IMR-90 (cell line): ENCODE measurements at regions not wholly inside any gene's neighbourhood (a gene's known extent, or its start where the extent isn't known, plus 50 kb on each side); places are given as distances from the start of the nearest gene placed in this dataset.

Source experiments
- ATAC-seq: fragments of 200-7000 bp; cut with Tn5 transposase; 2 replicates; pipeline ENCODE4 v1.9.1; 2020; ENCODE audit warnings: low read depth, mild to moderate bottlenecking, moderate library complexity
- BruUV-seq: library from RNA; stranded (reverse); fragments of 400-500 nt; replicated peaks from 2 replicates; lab custom pipeline; 2021; lab: Mats Ljungman, UMichigan
- CTCF ChIA-PET: fragments of 300-600 bp; formaldehyde crosslinking; extraction: SDS; loops from one replicate; lab custom pipeline; 2021; ENCODE audit warnings: antibody characterized with exemption; lab: Yijun Ruan, JAX
- POLR2A ChIA-PET: fragments of 300-600 bp; sonication (Branson Sonifier 250); formaldehyde crosslinking; loops from one replicate; lab custom pipeline; 2022; ENCODE audit warnings: antibody characterized with exemption; ENCODE audit not compliant: unreplicated experiment; lab: Charles Lee
- DNase-seq: peaks from one replicate; pipeline ENCODE4 v3.0.0; 2013
- H2AFZ ChIP-seq: replicated peaks from 2 replicates; pipeline ENCODE3; 2013; ENCODE audit warnings: low read length, mild to moderate bottlenecking; ENCODE audit not compliant: poor library complexity
- H2AK5ac ChIP-seq: 2 replicates; pipeline ENCODE4 v1.6.1; 2013; ENCODE audit warnings: low read depth, low read length, inconsistent platforms
- H2AK9ac ChIP-seq: replicated peaks from 2 replicates; pipeline ENCODE3; 2013; ENCODE audit warnings: mild to moderate bottlenecking, low read depth, low read length, moderate library complexity; ENCODE audit not compliant: poor library complexity
- H2BK120ac ChIP-seq: 2 replicates; pipeline ENCODE4 v1.6.1; 2013; ENCODE audit warnings: low read depth, low read length, inconsistent platforms
- H2BK15ac ChIP-seq: 3 replicates; pipeline ENCODE4 v1.6.1; 2013; ENCODE audit warnings: low read depth, low read length, inconsistent platforms
- H2BK20ac ChIP-seq: 2 replicates; pipeline ENCODE4 v1.6.1; 2013; ENCODE audit warnings: low read depth, mild to moderate bottlenecking, inconsistent platforms, low read length, moderate library complexity
- H2BK5ac ChIP-seq: 2 replicates; pipeline ENCODE4 v1.6.1; 2013; ENCODE audit warnings: mild to moderate bottlenecking, low read depth, low read length, inconsistent platforms; ENCODE audit not compliant: poor library complexity, severe bottlenecking
- H3K14ac ChIP-seq: replicated peaks from 2 replicates; pipeline ENCODE4 v1.6.1; 2013; ENCODE audit warnings: low read depth, low read length, inconsistent platforms
- H3K18ac ChIP-seq: 2 replicates; pipeline ENCODE4 v1.6.1; 2013; ENCODE audit warnings: low read depth, low read length, control low read depth
- H3K23ac ChIP-seq: 2 replicates; pipeline ENCODE4 v1.6.1; 2013; ENCODE audit warnings: low read depth, low read length, inconsistent platforms
- H3K27ac ChIP-seq: 2 replicates; pipeline ENCODE4 v1.5.1; 2013; ENCODE audit warnings: mild to moderate bottlenecking, control low read depth, low read length; ENCODE audit not compliant: insufficient read depth
- H3K27me3 ChIP-seq: 2 replicates; pipeline ENCODE4 v1.6.1; 2013; ENCODE audit warnings: low read length; ENCODE audit not compliant: control insufficient read depth, insufficient read depth
- H3K36me3 ChIP-seq: 2 replicates; pipeline ENCODE4 v1.6.1; 2013; ENCODE audit warnings: low read length, mixed read lengths; ENCODE audit not compliant: control insufficient read depth, insufficient read depth
- H3K4ac ChIP-seq: 2 replicates; pipeline ENCODE4 v1.6.1; 2013; ENCODE audit warnings: low read depth, low read length, inconsistent platforms
- H3K4me1 ChIP-seq: 2 replicates; pipeline ENCODE4 v1.6.1; 2013; ENCODE audit warnings: low read length, mixed read lengths; ENCODE audit not compliant: control insufficient read depth, insufficient read depth
- H3K4me2 ChIP-seq: 2 replicates; pipeline ENCODE4 v1.6.1; 2013; ENCODE audit warnings: low read depth, mild to moderate bottlenecking, control low read depth, low read length, moderate library complexity
- H3K4me3 ChIP-seq: 2 replicates; pipeline ENCODE4 v1.5.1; 2013; ENCODE audit warnings: low read depth, mild to moderate bottlenecking, control low read depth, low read length, moderate library complexity; ENCODE audit not compliant: insufficient read depth
- H3K56ac ChIP-seq: 2 replicates; pipeline ENCODE4 v1.6.1; 2013; ENCODE audit warnings: low read length, inconsistent platforms; ENCODE audit not compliant: insufficient read depth; ENCODE audit errors: extremely low read depth
- H3K79me1 ChIP-seq, 2 experiments: 2 replicates each; pipeline ENCODE4 v1.6.1; 2013; ENCODE audit warnings: low read length in 2 of 2, inconsistent platforms in 1 of 2, low read depth in 1 of 2
- H3K9ac ChIP-seq: 2 replicates; pipeline ENCODE4 v1.6.1; 2013; ENCODE audit warnings: low read depth, low read length, control low read depth
- H3K9me1 ChIP-seq: 2 replicates; pipeline ENCODE4 v1.6.1; 2013; ENCODE audit warnings: low read length, inconsistent platforms; ENCODE audit not compliant: insufficient read depth
- H3K9me3 ChIP-seq: 2 replicates; pipeline ENCODE4 v1.6.1; 2013; ENCODE audit warnings: low read length; ENCODE audit not compliant: control insufficient read depth, insufficient read depth
- H4K20me1 ChIP-seq: 2 replicates; pipeline ENCODE4 v1.6.1; 2013; ENCODE audit warnings: low read length, inconsistent platforms; ENCODE audit not compliant: insufficient read depth
- H4K5ac ChIP-seq: 2 replicates; pipeline ENCODE4 v1.6.1; 2013; ENCODE audit warnings: mild to moderate bottlenecking, low read depth, low read length, control low read depth
- H4K8ac ChIP-seq, 2 experiments: 2 replicates each; pipeline ENCODE4 v1.6.1; 2013; ENCODE audit warnings: low read depth in 2 of 2, low read length in 2 of 2, control low read depth in 1 of 2, inconsistent platforms in 1 of 2
- H4K91ac ChIP-seq: 2 replicates; pipeline ENCODE4 v1.6.1; 2013; ENCODE audit warnings: low read depth, low read length, inconsistent platforms; ENCODE audit not compliant: insufficient read depth
- BHLHE40 ChIP-seq: fragments of 150-350 bp; IDR thresholded peaks from 2 replicates; pipeline ENCODE4 v1.6.1; 2016; ENCODE audit warnings: mild to moderate bottlenecking, low read depth, low read length
- CEBPB ChIP-seq: IDR thresholded peaks from 2 replicates; pipeline ENCODE4 v1.6.1; 2012; ENCODE audit warnings: low read depth, low read length, improper control_type of control experiment
- CHD1 ChIP-seq: IDR thresholded peaks from 2 replicates; pipeline ENCODE4 v1.6.1; 2012; ENCODE audit warnings: low read depth, low read length, improper control_type of control experiment
- CTCF ChIP-seq: conservative IDR thresholded peaks from 2 replicates; pipeline ENCODE4 v1.5.1; 2012; ENCODE audit warnings: mild to moderate bottlenecking, low read depth, low read length, improper control_type of control experiment
- FOS ChIP-seq: fragments of 150-350 bp; IDR thresholded peaks from 2 replicates; pipeline ENCODE4 v1.6.1; 2016; ENCODE audit warnings: low read depth, low read length
- MAFK ChIP-seq: IDR thresholded peaks from 2 replicates; pipeline ENCODE4 v1.6.1; 2012; ENCODE audit warnings: low read depth, low read length, improper control_type of control experiment
- MAZ ChIP-seq: IDR thresholded peaks from 2 replicates; pipeline ENCODE4 v1.6.1; 2012; ENCODE audit warnings: low read depth, mild to moderate bottlenecking, low read length, improper control_type of control experiment, moderate library complexity, borderline replicate concordance
- MXI1 ChIP-seq: IDR thresholded peaks from 2 replicates; pipeline ENCODE4 v1.6.1; 2012; ENCODE audit warnings: low read depth, mild to moderate bottlenecking, low read length, moderate library complexity, borderline replicate concordance
- NFE2L2 ChIP-seq: fragments of 150-350 bp; IDR thresholded peaks from 2 replicates; pipeline ENCODE4 v1.6.1; 2016; ENCODE audit warnings: low read depth, mild to moderate bottlenecking, low read length
- POLR2A ChIP-seq: IDR thresholded peaks from 2 replicates; pipeline ENCODE4 v1.6.1; 2012; ENCODE audit warnings: mild to moderate bottlenecking, low read depth, low read length
- RAD21 ChIP-seq: IDR thresholded peaks from 2 replicates; pipeline ENCODE4 v1.6.1; 2012; ENCODE audit warnings: low read length, improper control_type of control experiment
- RCOR1 ChIP-seq: IDR thresholded peaks from 2 replicates; pipeline ENCODE4 v1.6.1; 2012; ENCODE audit warnings: mild to moderate bottlenecking, low read length, improper control_type of control experiment; ENCODE audit not compliant: insufficient replicate concordance
- RFX5 ChIP-seq: IDR thresholded peaks from 2 replicates; pipeline ENCODE4 v1.8.0; 2012; ENCODE audit warnings: low read depth, mild to moderate bottlenecking, low read length, moderate library complexity
- SMC3 ChIP-seq: fragments of 150-350 bp; IDR thresholded peaks from 2 replicates; pipeline ENCODE4 v1.6.1; 2016; ENCODE audit warnings: low read depth, mild to moderate bottlenecking, antibody characterized with exemption, low read length, moderate library complexity
- USF2 ChIP-seq: fragments of 150-350 bp; IDR thresholded peaks from 2 replicates; pipeline ENCODE4 v1.6.1; 2017; ENCODE audit warnings: mild to moderate bottlenecking, antibody characterized with exemption, low read length, low read depth
- WGBS, 2 experiments: methylation state at CpG; one replicate each; pipeline versions ENCODE4 v1.1.5 to v1.1.7; 2013; ENCODE audit warnings: missing lambda C conversion rate in 2 of 2; ENCODE audit not compliant: insufficient read length in 1 of 2; ENCODE audit errors: extremely low coverage in 2 of 2; 5-methylcytosine and 5-hydroxymethylcytosine counted together
- dilution Hi-C: fragments of 300-500 bp; cut with HindIII; formaldehyde crosslinking; loops from one replicate; pipeline ENCODE4 v1.14.3; 2018; ENCODE audit warnings: low sequenced_read_pairs; ENCODE audit not compliant: unreplicated experiment
- in situ Hi-C: fragments of 300-500 bp; cut with MboI; formaldehyde crosslinking; loops from 3 replicates; pipeline ENCODE4 v1.14.3; 2019; ENCODE audit warnings: low sequenced_read_pairs, inconsistent platforms, mixed read lengths
- intact Hi-C: fragments of 100-400 bp; cut with micrococcal nuclease; formaldehyde crosslinking; loops from 2 replicates; pipeline ENCODE4 v1.10.0; 2022
- TF ChIP-seq, protein P1 (sequence below): fragments of 150-350 bp; IDR thresholded peaks from 2 replicates; pipeline ENCODE4 v1.6.1; 2016; ENCODE audit warnings: low read depth, mild to moderate bottlenecking, low read length, moderate library complexity, borderline replicate concordance

GRCh38 chr3:140754936-140755335 lies 77.1 kb downstream of the TRIM42 start:
- Histone ChIP-seq H3K9me1 (no peaks in the 10 kb centered on the region), H3K4me2 (no peak overlapping the region), H2BK15ac (no peak overlapping the region), H3K79me1 (no peaks in the 10 kb centered on the region), H3K9me3 (no peaks in the 10 kb centered on the region), H2BK5ac (no peak overlapping the region), H3K36me3 (no peaks in the 10 kb centered on the region), H4K5ac (no peak overlapping the region), H2BK20ac (no peak overlapping the region), H3K14ac (no peak overlapping the region), H3K9ac (no peak overlapping the region), H3K18ac (no peak overlapping the region), H4K91ac (no peak overlapping the region), H3K4ac (no peak overlapping the region), H3K23ac (no peak overlapping the region), H2AK5ac (no peak overlapping the region), H3K4me3 (no peak overlapping the region), H3K27me3 (no peaks in the 10 kb centered on the region), H2AFZ (no peak overlapping the region), H3K27ac (no peak overlapping the region), H3K56ac (no peak overlapping the region), H4K8ac (no peak overlapping the region), H4K20me1 (no peaks in the 10 kb centered on the region), H3K4me1 (no peaks in the 10 kb centered on the region), H2BK120ac (no peak overlapping the region), H2AK9ac (no peak overlapping the region)
- BruUV-seq, result no TSS peak
- WGBS, 2 experiments, result no CpG with 5 or more reads among the region's 8 CpGs
- in situ Hi-C loops (no loop called here), dilution Hi-C loops (no loop called here), intact Hi-C loops (no loop called here)
- POLR2A ChIA-PET, result no interaction called here
- CTCF ChIA-PET, result no interaction called here
- no peak for ATAC-seq
- no peak for DNase-seq
- TF ChIP-seq RFX5, result no peak
- no peak for TF ChIP-seq FOS
- no peak for TF ChIP-seq POLR2A
- no peak for TF ChIP-seq RCOR1
- TF ChIP-seq RAD21, result no peak
- TF ChIP-seq MXI1, result no peak
- no peak for TF ChIP-seq USF2
- no peak for TF ChIP-seq NFE2L2
- TF ChIP-seq MAZ, result no peak
- no peak for TF ChIP-seq MAFK
- no peak for TF ChIP-seq CEBPB
- no peak for TF ChIP-seq BHLHE40
- TF ChIP-seq, protein P1, sequence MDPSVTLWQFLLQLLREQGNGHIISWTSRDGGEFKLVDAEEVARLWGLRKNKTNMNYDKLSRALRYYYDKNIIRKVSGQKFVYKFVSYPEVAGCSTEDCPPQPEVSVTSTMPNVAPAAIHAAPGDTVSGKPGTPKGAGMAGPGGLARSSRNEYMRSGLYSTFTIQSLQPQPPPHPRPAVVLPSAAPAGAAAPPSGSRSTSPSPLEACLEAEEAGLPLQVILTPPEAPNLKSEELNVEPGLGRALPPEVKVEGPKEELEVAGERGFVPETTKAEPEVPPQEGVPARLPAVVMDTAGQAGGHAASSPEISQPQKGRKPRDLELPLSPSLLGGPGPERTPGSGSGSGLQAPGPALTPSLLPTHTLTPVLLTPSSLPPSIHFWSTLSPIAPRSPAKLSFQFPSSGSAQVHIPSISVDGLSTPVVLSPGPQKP, result no peak
- TF ChIP-seq CTCF, result no peak
- TF ChIP-seq SMC3, result no peak
- no peak for TF ChIP-seq CHD1
